IMR-90 (cell line): ENCODE measurements at regions not wholly inside any gene's neighbourhood (a gene's known extent, or its start where the extent isn't known, plus 50 kb on each side); places are given as distances from the start of the nearest gene placed in this dataset.

Source experiments
- ATAC-seq: fragments of 200-7000 bp; cut with Tn5 transposase; 2 replicates; pipeline ENCODE4 v1.9.1; 2020; ENCODE audit warnings: low read depth, mild to moderate bottlenecking, moderate library complexity
- BruUV-seq: library from RNA; stranded (reverse); fragments of 400-500 nt; replicated peaks from 2 replicates; lab custom pipeline; 2021; lab: Mats Ljungman, UMichigan
- CTCF ChIA-PET: fragments of 300-600 bp; formaldehyde crosslinking; extraction: SDS; loops from one replicate; lab custom pipeline; 2021; ENCODE audit warnings: antibody characterized with exemption; lab: Yijun Ruan, JAX
- POLR2A ChIA-PET: fragments of 300-600 bp; sonication (Branson Sonifier 250); formaldehyde crosslinking; loops from one replicate; lab custom pipeline; 2022; ENCODE audit warnings: antibody characterized with exemption; ENCODE audit not compliant: unreplicated experiment; lab: Charles Lee
- DNase-seq: peaks from one replicate; pipeline ENCODE4 v3.0.0; 2013
- H2AFZ ChIP-seq: replicated peaks from 2 replicates; pipeline ENCODE3; 2013; ENCODE audit warnings: low read length, mild to moderate bottlenecking; ENCODE audit not compliant: poor library complexity
- H2AK5ac ChIP-seq: 2 replicates; pipeline ENCODE4 v1.6.1; 2013; ENCODE audit warnings: low read depth, low read length, inconsistent platforms
- H2AK9ac ChIP-seq: replicated peaks from 2 replicates; pipeline ENCODE3; 2013; ENCODE audit warnings: mild to moderate bottlenecking, low read depth, low read length, moderate library complexity; ENCODE audit not compliant: poor library complexity
- H2BK120ac ChIP-seq: 2 replicates; pipeline ENCODE4 v1.6.1; 2013; ENCODE audit warnings: low read depth, low read length, inconsistent platforms
- H2BK15ac ChIP-seq: 3 replicates; pipeline ENCODE4 v1.6.1; 2013; ENCODE audit warnings: low read depth, low read length, inconsistent platforms
- H2BK20ac ChIP-seq: 2 replicates; pipeline ENCODE4 v1.6.1; 2013; ENCODE audit warnings: low read depth, mild to moderate bottlenecking, inconsistent platforms, low read length, moderate library complexity
- H2BK5ac ChIP-seq: 2 replicates; pipeline ENCODE4 v1.6.1; 2013; ENCODE audit warnings: mild to moderate bottlenecking, low read depth, low read length, inconsistent platforms; ENCODE audit not compliant: poor library complexity, severe bottlenecking
- H3K14ac ChIP-seq: replicated peaks from 2 replicates; pipeline ENCODE4 v1.6.1; 2013; ENCODE audit warnings: low read depth, low read length, inconsistent platforms
- H3K18ac ChIP-seq: 2 replicates; pipeline ENCODE4 v1.6.1; 2013; ENCODE audit warnings: low read depth, low read length, control low read depth
- H3K23ac ChIP-seq: 2 replicates; pipeline ENCODE4 v1.6.1; 2013; ENCODE audit warnings: low read depth, low read length, inconsistent platforms
- H3K27ac ChIP-seq: 2 replicates; pipeline ENCODE4 v1.5.1; 2013; ENCODE audit warnings: mild to moderate bottlenecking, control low read depth, low read length; ENCODE audit not compliant: insufficient read depth
- H3K27me3 ChIP-seq: 2 replicates; pipeline ENCODE4 v1.6.1; 2013; ENCODE audit warnings: low read length; ENCODE audit not compliant: control insufficient read depth, insufficient read depth
- H3K36me3 ChIP-seq: 2 replicates; pipeline ENCODE4 v1.6.1; 2013; ENCODE audit warnings: low read length, mixed read lengths; ENCODE audit not compliant: control insufficient read depth, insufficient read depth
- H3K4ac ChIP-seq: 2 replicates; pipeline ENCODE4 v1.6.1; 2013; ENCODE audit warnings: low read depth, low read length, inconsistent platforms
- H3K4me1 ChIP-seq: 2 replicates; pipeline ENCODE4 v1.6.1; 2013; ENCODE audit warnings: low read length, mixed read lengths; ENCODE audit not compliant: control insufficient read depth, insufficient read depth
- H3K4me2 ChIP-seq: 2 replicates; pipeline ENCODE4 v1.6.1; 2013; ENCODE audit warnings: low read depth, mild to moderate bottlenecking, control low read depth, low read length, moderate library complexity
- H3K4me3 ChIP-seq: 2 replicates; pipeline ENCODE4 v1.5.1; 2013; ENCODE audit warnings: low read depth, mild to moderate bottlenecking, control low read depth, low read length, moderate library complexity; ENCODE audit not compliant: insufficient read depth
- H3K56ac ChIP-seq: 2 replicates; pipeline ENCODE4 v1.6.1; 2013; ENCODE audit warnings: low read length, inconsistent platforms; ENCODE audit not compliant: insufficient read depth; ENCODE audit errors: extremely low read depth
- H3K79me1 ChIP-seq, 2 experiments: 2 replicates each; pipeline ENCODE4 v1.6.1; 2013; ENCODE audit warnings: low read length in 2 of 2, inconsistent platforms in 1 of 2, low read depth in 1 of 2
- H3K9ac ChIP-seq: 2 replicates; pipeline ENCODE4 v1.6.1; 2013; ENCODE audit warnings: low read depth, low read length, control low read depth
- H3K9me1 ChIP-seq: 2 replicates; pipeline ENCODE4 v1.6.1; 2013; ENCODE audit warnings: low read length, inconsistent platforms; ENCODE audit not compliant: insufficient read depth
- H3K9me3 ChIP-seq: 2 replicates; pipeline ENCODE4 v1.6.1; 2013; ENCODE audit warnings: low read length; ENCODE audit not compliant: control insufficient read depth, insufficient read depth
- H4K20me1 ChIP-seq: 2 replicates; pipeline ENCODE4 v1.6.1; 2013; ENCODE audit warnings: low read length, inconsistent platforms; ENCODE audit not compliant: insufficient read depth
- H4K5ac ChIP-seq: 2 replicates; pipeline ENCODE4 v1.6.1; 2013; ENCODE audit warnings: mild to moderate bottlenecking, low read depth, low read length, control low read depth
- H4K8ac ChIP-seq, 2 experiments: 2 replicates each; pipeline ENCODE4 v1.6.1; 2013; ENCODE audit warnings: low read depth in 2 of 2, low read length in 2 of 2, control low read depth in 1 of 2, inconsistent platforms in 1 of 2
- H4K91ac ChIP-seq: 2 replicates; pipeline ENCODE4 v1.6.1; 2013; ENCODE audit warnings: low read depth, low read length, inconsistent platforms; ENCODE audit not compliant: insufficient read depth
- BHLHE40 ChIP-seq: fragments of 150-350 bp; IDR thresholded peaks from 2 replicates; pipeline ENCODE4 v1.6.1; 2016; ENCODE audit warnings: mild to moderate bottlenecking, low read depth, low read length
- CEBPB ChIP-seq: IDR thresholded peaks from 2 replicates; pipeline ENCODE4 v1.6.1; 2012; ENCODE audit warnings: low read depth, low read length, improper control_type of control experiment
- MAFK ChIP-seq: IDR thresholded peaks from 2 replicates; pipeline ENCODE4 v1.6.1; 2012; ENCODE audit warnings: low read depth, low read length, improper control_type of control experiment
- MAZ ChIP-seq: IDR thresholded peaks from 2 replicates; pipeline ENCODE4 v1.6.1; 2012; ENCODE audit warnings: low read depth, mild to moderate bottlenecking, low read length, improper control_type of control experiment, moderate library complexity, borderline replicate concordance
- NFE2L2 ChIP-seq: fragments of 150-350 bp; IDR thresholded peaks from 2 replicates; pipeline ENCODE4 v1.6.1; 2016; ENCODE audit warnings: low read depth, mild to moderate bottlenecking, low read length
- RAD21 ChIP-seq: IDR thresholded peaks from 2 replicates; pipeline ENCODE4 v1.6.1; 2012; ENCODE audit warnings: low read length, improper control_type of control experiment
- SMC3 ChIP-seq: fragments of 150-350 bp; IDR thresholded peaks from 2 replicates; pipeline ENCODE4 v1.6.1; 2016; ENCODE audit warnings: low read depth, mild to moderate bottlenecking, antibody characterized with exemption, low read length, moderate library complexity
- WGBS, 2 experiments: methylation state at CpG; one replicate each; pipeline versions ENCODE4 v1.1.5 to v1.1.7; 2013; ENCODE audit warnings: missing lambda C conversion rate in 2 of 2; ENCODE audit not compliant: insufficient read length in 1 of 2; ENCODE audit errors: extremely low coverage in 2 of 2; 5-methylcytosine and 5-hydroxymethylcytosine counted together
- dilution Hi-C: fragments of 300-500 bp; cut with HindIII; formaldehyde crosslinking; loops from one replicate; pipeline ENCODE4 v1.14.3; 2018; ENCODE audit warnings: low sequenced_read_pairs; ENCODE audit not compliant: unreplicated experiment
- in situ Hi-C: fragments of 300-500 bp; cut with MboI; formaldehyde crosslinking; loops from 3 replicates; pipeline ENCODE4 v1.14.3; 2019; ENCODE audit warnings: low sequenced_read_pairs, inconsistent platforms, mixed read lengths
- intact Hi-C: fragments of 100-400 bp; cut with micrococcal nuclease; formaldehyde crosslinking; loops from 2 replicates; pipeline ENCODE4 v1.10.0; 2022

DNA sequence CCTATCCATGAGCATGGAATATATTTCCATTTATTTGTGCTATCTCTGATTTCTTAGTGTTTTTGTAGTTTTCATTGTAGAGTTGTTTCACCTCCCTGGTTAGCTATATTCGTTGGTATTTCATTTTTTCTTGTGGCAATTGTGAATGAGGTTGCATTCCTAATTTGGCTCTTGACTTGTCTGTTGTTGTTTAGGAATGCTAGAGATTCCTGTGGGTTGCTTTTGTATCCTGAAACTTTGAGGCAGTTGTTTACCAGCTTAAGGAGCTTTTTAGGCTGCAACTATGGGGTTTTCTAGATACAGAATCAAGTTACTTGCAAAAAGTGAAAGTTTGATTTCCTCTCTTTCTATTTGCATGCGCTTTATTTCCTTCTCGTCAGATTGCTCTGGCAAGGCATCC, 304.7 kb upstream of the GRM3 start:
- H4K20me1 ChIP-seq = no peaks in the 10 kb centered on the region
- no peak overlapping the region for H4K91ac ChIP-seq
- H2BK120ac ChIP-seq = no peak overlapping the region
- ChIA-PET POLR2A (no interaction called here), CTCF (no interaction called here)
- no peaks in the 10 kb centered on the region for H3K36me3 ChIP-seq
- H3K79me1 ChIP-seq = no peaks in the 10 kb centered on the region
- H4K8ac ChIP-seq = no peak overlapping the region
- no peak overlapping the region for H3K14ac ChIP-seq
- H3K4me1 ChIP-seq = no peaks in the 10 kb centered on the region
- H3K4me3 ChIP-seq = no peak overlapping the region
- H3K9ac ChIP-seq = no peak overlapping the region
- H4K5ac ChIP-seq = no peak overlapping the region
- no peak overlapping the region for H2BK15ac ChIP-seq
- H2AFZ ChIP-seq = no peak overlapping the region
- dilution Hi-C loops = no loop called here
- no peaks in the 10 kb centered on the region for H3K27me3 ChIP-seq
- BruUV-seq = no TSS peak
- H3K9me1 ChIP-seq = no peaks in the 10 kb centered on the region
- DNase-seq (no peak), ATAC-seq (no peak)
- no peak overlapping the region for H2AK9ac ChIP-seq
- H3K4ac ChIP-seq = no peak overlapping the region
- H2AK5ac ChIP-seq = no peak overlapping the region
- WGBS, 2 experiments = no CpG with 5 or more reads among the region's 3 CpGs
- intact Hi-C loops = no loop called here
- no peak overlapping the region for H3K56ac ChIP-seq
- H3K27ac ChIP-seq = no peak overlapping the region
- H2BK20ac ChIP-seq = no peak overlapping the region
- H3K23ac ChIP-seq = no peak overlapping the region
- no peaks in the 10 kb centered on the region for H3K9me3 ChIP-seq
- H3K18ac ChIP-seq = no peak overlapping the region
- no peak overlapping the region for H2BK5ac ChIP-seq
- H3K4me2 ChIP-seq = no peak overlapping the region
- in situ Hi-C loops = no loop called here
- TF ChIP-seq BHLHE40 = no peak
- TF ChIP-seq MAZ = no peak
- no peak for TF ChIP-seq MAFK
- TF ChIP-seq CEBPB = no peak
- no peak for TF ChIP-seq RAD21
- no peak for TF ChIP-seq NFE2L2
- TF ChIP-seq SMC3 = no peak
